CD4-positive, alpha-beta T cell treated with Interleukin-4 for 4 hours (primary cell): ENCODE measurements at regions not wholly inside any gene's neighbourhood (a gene's known extent, or its start where the extent isn't known, plus 50 kb on each side); places are given as distances from the start of the nearest gene placed in this dataset.
"Not testable (repeated sequence)": the region's sequence is repeated elsewhere in the genome, so short reads cannot be mapped to it uniquely, and the experiment has no call there.

Source experiments
- DNase-seq: peaks from one replicate; pipeline ENCODE4 v3.0.0-alpha.2; 2020

- DNase-seq = no peak
Measured at GRCh38 chr10:118953598-118954393, 75.7 kb upstream of the NANOS1 start.

- DNase-seq = no peak
Measured at GRCh38 chr10:118955531-118955930, 74.0 kb upstream of the NANOS1 start.

GRCh38 chr10:118955951-118956801 is 73.3 kb upstream of the NANOS1 start:
- no peak for DNase-seq

GRCh38 chr10:118956802-118957442 is 72.6 kb upstream of the NANOS1 start:
- DNase-seq = no peak

- DNase-seq = no peak
Measured at GRCh38 chr10:118957443-118957825, 72.1 kb upstream of the NANOS1 start.

GRCh38 chr10:118957966-118958365 is 71.5 kb upstream of the NANOS1 start:
- DNase-seq = no peak

GRCh38 chr10:118958559-118958958 is 71.0 kb upstream of the NANOS1 start:
- DNase-seq = no peak

GRCh38 chr10:118958984-118959925 is 70.3 kb upstream of the NANOS1 start:
- no peak for DNase-seq

- no peak for DNase-seq
Measured at GRCh38 chr10:118960157-118961090, 69.1 kb upstream of the NANOS1 start.

GRCh38 chr10:118961436-118961835 is 68.1 kb upstream of the NANOS1 start:
- DNase-seq = no peak

GRCh38 chr10:118962331-118962868 is 67.1 kb upstream of the NANOS1 start:
- DNase-seq = not testable (repeated sequence)

GRCh38 chr10:118963341-118963740 is 66.2 kb upstream of the NANOS1 start:
- no peak for DNase-seq

GRCh38 chr10:118963933-118964332 is 65.6 kb upstream of the NANOS1 start:
- no peak for DNase-seq

GRCh38 chr10:118964476-118964875 is 65.0 kb upstream of the NANOS1 start:
- not testable (repeated sequence) for DNase-seq

GRCh38 chr10:118965096-118965495 is 64.4 kb upstream of the NANOS1 start:
- no peak for DNase-seq

- DNase-seq = no peak
Measured at GRCh38 chr10:118965645-118966044, 63.9 kb upstream of the NANOS1 start.

GRCh38 chr10:118966076-118966849 is 63.3 kb upstream of the NANOS1 start:
- DNase-seq = no peak

GRCh38 chr10:118966850-118967125 is 62.7 kb upstream of the NANOS1 start:
- DNase-seq = no peak

- DNase-seq = no peak
Measured at GRCh38 chr10:118967160-118967559, 62.4 kb upstream of the NANOS1 start.

- no peak for DNase-seq
Measured at GRCh38 chr10:118968060-118968459, 61.5 kb upstream of the NANOS1 start.
